ENCODE measurements at regions not wholly inside any gene's neighbourhood (a gene's known extent, or its start where the extent isn't known, plus 50 kb on each side); places are given as distances from the start of the nearest gene placed in this dataset.

- TF ChIP-seq CTCF (conservative IDR thresholded peaks at IDR 0.05 in 1 of 2, IDR thresholded peaks at IDR 0.05 in 1 of 2; ENCODE audit: extremely low read depth in 1 of 2, insufficient read depth in 1 of 2, low read depth in 1 of 2, low read length in 2 of 2) (no peak), EZH2 (IDR thresholded peaks at IDR 0.05; ENCODE audit: borderline replicate concordance, low read length) (no peak)
Measured at GRCh38 chr3:177529716-177530335, 332.5 kb upstream of the TBL1XR1 start.

All from mammary epithelial cell (primary cell).